GM12878 (cell line): ENCODE measurements at regions not wholly inside any gene's neighbourhood (a gene's known extent, or its start where the extent isn't known, plus 50 kb on each side); places are given as distances from the start of the nearest gene placed in this dataset.

ENCODE experiments used
- ATAC-seq: fragments of 200-7000 bp; cut with Tn5 transposase; 3 replicates; pipeline ENCODE4 v1.9.1; 2020; ENCODE audit warnings: mild to moderate bottlenecking, moderate library complexity
- BruUV-seq: library from RNA; stranded (reverse); fragments of 400-500 nt; replicated peaks from 2 replicates; lab custom pipeline; 2021; lab: Mats Ljungman, UMichigan
- CTCF ChIA-PET: fragments of 300-600 bp; sonication (Branson Sonifier 250); formaldehyde crosslinking; extraction: SDS; loops from one replicate; lab custom pipeline; 2021; ENCODE audit warnings: inconsistent platforms; lab: Yijun Ruan, JAX
- POLR2A ChIA-PET: fragments of 350-600 bp; formaldehyde crosslinking; extraction: SDS; loops from one replicate; lab custom pipeline; 2021; ENCODE audit warnings: inconsistent platforms; lab: Charles Lee
- RAD21 ChIA-PET: fragments of 300-600 bp; sonication (Branson Sonifier 250); formaldehyde crosslinking; loops from one replicate; lab custom pipeline; 2023; ENCODE audit warnings: antibody characterized with exemption; ENCODE audit not compliant: unreplicated experiment; lab: Charles Lee
- SMC1A ChIA-PET: fragments of 300-600 bp; sonication (Branson Sonifier 250); formaldehyde crosslinking; loops from one replicate; lab custom pipeline; 2023; ENCODE audit not compliant: unreplicated experiment, uncharacterized antibody; lab: Charles Lee
- DNase-seq: peaks from one replicate; pipeline ENCODE4 v3.0.0-alpha.2; 2011; ENCODE audit warnings: low read depth, low spot score
- FAIRE-seq: peaks from 3 replicates; lab custom pipeline; 2011; peaks lifted over from hg19 to GRCh38; lab: Jason Lieb, UNC
- H2AFZ ChIP-seq: 2 replicates; pipeline ENCODE4 v1.6.0; 2011; ENCODE audit warnings: low read depth, low read length, control low read depth; ENCODE audit not compliant: control insufficient read depth
- H3K27ac ChIP-seq: 2 replicates; pipeline ENCODE4 v1.5.1; 2011; ENCODE audit warnings: control low read depth; ENCODE audit not compliant: control insufficient read depth, insufficient read depth
- H3K27me3 ChIP-seq, 2 experiments: replicated peaks in 1 of 2; 2 replicates each; pipeline versions ENCODE4 v1.6.0 to v1.6.1; 2011; ENCODE audit warnings: low read length in 1 of 2; ENCODE audit not compliant: control insufficient read depth in 2 of 2, insufficient read depth in 2 of 2
- H3K36me3 ChIP-seq, 2 experiments: 2 replicates each; pipeline ENCODE4 v1.5.1; 2011; ENCODE audit warnings: low read length in 1 of 2; ENCODE audit not compliant: control insufficient read depth in 2 of 2, insufficient read depth in 2 of 2
- H3K4me1 ChIP-seq: 2 replicates; pipeline ENCODE4 v1.6.1; 2011; ENCODE audit warnings: mild to moderate bottlenecking, low read length, moderate library complexity, mixed read lengths; ENCODE audit not compliant: control insufficient read depth, insufficient read depth
- H3K4me2 ChIP-seq: 2 replicates; pipeline ENCODE4 v1.6.0; 2011; ENCODE audit warnings: control low read depth; ENCODE audit not compliant: control insufficient read depth, insufficient read depth
- H3K4me3 ChIP-seq: fragments of 200-600 bp; sonication (generic); 2 replicates; pipeline ENCODE4 v1.5.1; 2016
- H3K79me2 ChIP-seq: 2 replicates; pipeline ENCODE4 v1.6.0; 2011; ENCODE audit warnings: low read length; ENCODE audit not compliant: control insufficient read depth, insufficient read depth
- H3K9ac ChIP-seq: 2 replicates; pipeline ENCODE4 v1.8.0; 2011; ENCODE audit warnings: low read length, control low read depth, mixed read lengths; ENCODE audit not compliant: control insufficient read depth, insufficient read depth
- H3K9me3 ChIP-seq: replicated peaks from 3 replicates; pipeline ENCODE4 v1.5.1; 2011; ENCODE audit warnings: mild to moderate bottlenecking, low read length; ENCODE audit not compliant: control insufficient read depth, insufficient read depth
- H4K20me1 ChIP-seq: 2 replicates; pipeline ENCODE4 v1.6.0; 2011; ENCODE audit not compliant: control insufficient read depth, insufficient read depth
- CREM ChIP-seq: IDR thresholded peaks from 2 replicates; pipeline ENCODE4 v1.6.1; 2014; ENCODE audit warnings: antibody characterized with exemption, low read depth
- ESRRA ChIP-seq: IDR thresholded peaks from 2 replicates; pipeline ENCODE4 v1.6.1; 2012; ENCODE audit warnings: mild to moderate bottlenecking, low read length, improper control_type of control experiment
- IRF4 ChIP-seq: IDR thresholded peaks from 2 replicates; pipeline ENCODE4 v1.6.1; 2011; ENCODE audit warnings: low read depth, low read length
- JUND ChIP-seq: IDR thresholded peaks from 2 replicates; pipeline ENCODE4 v1.6.1; 2012; ENCODE audit warnings: low read depth, mild to moderate bottlenecking, low read length, improper control_type of control experiment, moderate library complexity
- NFXL1 ChIP-seq: fragments of 450-650 bp; IDR thresholded peaks from 2 replicates; pipeline ENCODE4 v1.6.1; 2017; ENCODE audit warnings: antibody characterized with exemption, mild to moderate bottlenecking, borderline replicate concordance
- NR2C1 ChIP-seq: fragments of 450-650 bp; IDR thresholded peaks from 2 replicates; pipeline ENCODE4 v1.6.1; 2017; ENCODE audit warnings: antibody characterized with exemption, mild to moderate bottlenecking, moderate library complexity
- SIX5 ChIP-seq: IDR thresholded peaks from 2 replicates; pipeline ENCODE4 v1.6.1; 2011; ENCODE audit warnings: mild to moderate bottlenecking, low read depth, low read length, moderate library complexity; ENCODE audit not compliant: severe bottlenecking
- TBL1XR1 ChIP-seq: IDR thresholded peaks from 2 replicates; pipeline ENCODE4 v1.6.1; 2012; ENCODE audit warnings: low read depth, low read length, improper control_type of control experiment
- WGBS: methylation state at CpG from one replicate; pipeline ENCODE4 v1.1.6; 2016; ENCODE audit warnings: low lambda C conversion rate; ENCODE audit not compliant: insufficient replicate concordance, insufficient coverage; ENCODE audit errors: missing lambda C conversion rate; 5-methylcytosine and 5-hydroxymethylcytosine counted together
- in situ Hi-C: fragments of 300-500 bp; cut with MboI; formaldehyde crosslinking; loops from 9 replicates; pipeline ENCODE4 v1.14.3; 2018; ENCODE audit warnings: mixed read lengths
- intact Hi-C: fragments of 100-400 bp; cut with micrococcal nuclease; formaldehyde crosslinking; loops from one replicate; pipeline ENCODE4 v1.14.2; 2022; ENCODE audit not compliant: unreplicated experiment
- TF ChIP-seq, protein P1 (sequence below): fragments of 450-650 bp; IDR thresholded peaks from 2 replicates; pipeline ENCODE4 v1.6.1; 2017; ENCODE audit warnings: mild to moderate bottlenecking, moderate library complexity

DNA sequence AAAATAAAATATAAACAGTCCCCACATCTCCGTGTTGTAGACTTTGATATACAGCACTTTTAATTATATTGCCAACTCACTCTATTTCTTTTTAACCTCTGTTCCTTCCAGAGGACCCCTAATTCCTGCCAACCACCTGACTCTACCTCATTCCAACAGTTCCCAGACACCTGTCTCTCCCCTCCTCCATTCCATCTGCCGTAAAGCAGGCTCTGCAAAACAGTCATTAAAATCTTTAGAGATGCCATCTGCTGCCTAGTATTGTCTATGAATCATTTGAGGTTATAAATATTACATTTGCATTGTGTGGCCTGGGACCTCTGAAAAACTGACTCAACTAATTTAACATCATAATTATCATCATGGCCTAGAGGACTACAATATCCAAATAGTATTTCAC lies 148.8 kb upstream of the DCN start:
- ATAC-seq (no peak), DNase-seq (no peak), FAIRE-seq (no peak)
- Histone ChIP-seq H3K9ac (no peak overlapping the region), H4K20me1 (no peaks in the 10 kb centered on the region), H3K4me2 (no peak overlapping the region), H2AFZ (no peak overlapping the region), H3K27me3 (no peaks in the 10 kb centered on the region), H3K9me3 (no peaks in the 10 kb centered on the region), H3K4me3 (no peak overlapping the region), H3K36me3 (no peaks in the 10 kb centered on the region), H3K27ac (no peak overlapping the region), H3K4me1 (no peaks in the 10 kb centered on the region), H3K79me2 (no peaks in the 10 kb centered on the region)
- in situ Hi-C loops (no loop called here), intact Hi-C loops (no loop called here)
- TF ChIP-seq TBL1XR1: no peak
- no peak for TF ChIP-seq NFXL1
- no peak for TF ChIP-seq IRF4
- no peak for TF ChIP-seq JUND
- TF ChIP-seq ESRRA: no peak
- no peak for TF ChIP-seq CREM
- no peak for TF ChIP-seq NR2C1
- TF ChIP-seq, protein P1, sequence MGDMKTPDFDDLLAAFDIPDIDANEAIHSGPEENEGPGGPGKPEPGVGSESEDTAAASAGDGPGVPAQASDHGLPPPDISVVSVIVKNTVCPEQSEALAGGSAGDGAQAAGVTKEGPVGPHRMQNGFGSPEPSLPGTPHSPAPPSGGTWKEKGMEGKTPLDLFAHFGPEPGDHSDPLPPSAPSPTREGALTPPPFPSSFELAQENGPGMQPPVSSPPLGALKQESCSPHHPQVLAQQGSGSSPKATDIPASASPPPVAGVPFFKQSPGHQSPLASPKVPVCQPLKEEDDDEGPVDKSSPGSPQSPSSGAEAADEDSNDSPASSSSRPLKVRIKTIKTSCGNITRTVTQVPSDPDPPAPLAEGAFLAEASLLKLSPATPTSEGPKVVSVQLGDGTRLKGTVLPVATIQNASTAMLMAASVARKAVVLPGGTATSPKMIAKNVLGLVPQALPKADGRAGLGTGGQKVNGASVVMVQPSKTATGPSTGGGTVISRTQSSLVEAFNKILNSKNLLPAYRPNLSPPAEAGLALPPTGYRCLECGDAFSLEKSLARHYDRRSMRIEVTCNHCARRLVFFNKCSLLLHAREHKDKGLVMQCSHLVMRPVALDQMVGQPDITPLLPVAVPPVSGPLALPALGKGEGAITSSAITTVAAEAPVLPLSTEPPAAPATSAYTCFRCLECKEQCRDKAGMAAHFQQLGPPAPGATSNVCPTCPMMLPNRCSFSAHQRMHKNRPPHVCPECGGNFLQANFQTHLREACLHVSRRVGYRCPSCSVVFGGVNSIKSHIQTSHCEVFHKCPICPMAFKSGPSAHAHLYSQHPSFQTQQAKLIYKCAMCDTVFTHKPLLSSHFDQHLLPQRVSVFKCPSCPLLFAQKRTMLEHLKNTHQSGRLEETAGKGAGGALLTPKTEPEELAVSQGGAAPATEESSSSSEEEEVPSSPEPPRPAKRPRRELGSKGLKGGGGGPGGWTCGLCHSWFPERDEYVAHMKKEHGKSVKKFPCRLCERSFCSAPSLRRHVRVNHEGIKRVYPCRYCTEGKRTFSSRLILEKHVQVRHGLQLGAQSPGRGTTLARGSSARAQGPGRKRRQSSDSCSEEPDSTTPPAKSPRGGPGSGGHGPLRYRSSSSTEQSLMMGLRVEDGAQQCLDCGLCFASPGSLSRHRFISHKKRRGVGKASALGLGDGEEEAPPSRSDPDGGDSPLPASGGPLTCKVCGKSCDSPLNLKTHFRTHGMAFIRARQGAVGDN: no peak
- no peak for TF ChIP-seq SIX5
- ChIA-PET CTCF (interaction anchor here (1.3 to 1.4 kb wide), 2 partner anchors 24 to 50 kb away, joined by 3 to 4 read pairs; no protein-coding TSS in a partner anchor), SMC1A (no interaction called here), RAD21 (no interaction called here), POLR2A (interaction anchor here (0.7 kb wide), 1 partner anchor 227 kb away, joined by 3 read pairs; no protein-coding TSS in a partner anchor)
- WGBS: 3% methylated on average over 2 of the region's 2 CpGs
- BruUV-seq: no TSS peak
